Testis (tissue), 2 donors: ENCODE measurements at regions not wholly inside any gene's neighbourhood (a gene's known extent, or its start where the extent isn't known, plus 50 kb on each side); places are given as distances from the start of the nearest gene placed in this dataset.

Experiments
- POLR2A ChIP-seq: fragments of 450-650 bp; IDR thresholded peaks from one replicate; pipeline ENCODE4 v1.6.1; 2017; ENCODE audit warnings: antibody characterized with exemption, mild to moderate bottlenecking, moderate library complexity
- TF ChIP-seq, protein P1 (sequence below), 3 experiments: fragments of 450-650 bp in 2 of 3; fragments of 200-600 bp in 1 of 3; sonication (generic) in 1 of 3; IDR thresholded peaks; one replicate each; pipeline ENCODE4 v1.5.1; 2016 to 2019; ENCODE audit warnings: antibody characterized with exemption in 3 of 3, mild to moderate bottlenecking in 2 of 3, moderate library complexity in 1 of 3

DNA sequence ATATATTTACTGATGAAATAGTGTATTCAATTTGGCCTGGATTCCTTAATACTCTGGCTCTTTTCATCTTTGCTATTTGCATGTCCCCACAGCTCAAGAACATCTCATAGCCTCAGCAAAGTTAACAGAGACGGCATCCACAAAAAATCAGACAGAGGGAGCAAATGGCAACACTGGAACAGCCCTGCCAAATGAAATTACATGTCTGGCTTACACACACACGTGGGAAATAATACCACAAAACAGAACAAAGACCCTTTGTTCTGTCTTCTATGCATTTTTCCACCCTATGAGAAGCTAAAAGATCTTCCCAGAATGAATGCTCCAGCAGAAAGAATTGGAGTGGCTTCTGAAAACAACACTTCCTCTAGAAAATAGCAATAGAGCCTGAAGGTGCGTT lies 139.5 kb downstream of the ALOX5 start:
- TF ChIP-seq, protein P1, sequence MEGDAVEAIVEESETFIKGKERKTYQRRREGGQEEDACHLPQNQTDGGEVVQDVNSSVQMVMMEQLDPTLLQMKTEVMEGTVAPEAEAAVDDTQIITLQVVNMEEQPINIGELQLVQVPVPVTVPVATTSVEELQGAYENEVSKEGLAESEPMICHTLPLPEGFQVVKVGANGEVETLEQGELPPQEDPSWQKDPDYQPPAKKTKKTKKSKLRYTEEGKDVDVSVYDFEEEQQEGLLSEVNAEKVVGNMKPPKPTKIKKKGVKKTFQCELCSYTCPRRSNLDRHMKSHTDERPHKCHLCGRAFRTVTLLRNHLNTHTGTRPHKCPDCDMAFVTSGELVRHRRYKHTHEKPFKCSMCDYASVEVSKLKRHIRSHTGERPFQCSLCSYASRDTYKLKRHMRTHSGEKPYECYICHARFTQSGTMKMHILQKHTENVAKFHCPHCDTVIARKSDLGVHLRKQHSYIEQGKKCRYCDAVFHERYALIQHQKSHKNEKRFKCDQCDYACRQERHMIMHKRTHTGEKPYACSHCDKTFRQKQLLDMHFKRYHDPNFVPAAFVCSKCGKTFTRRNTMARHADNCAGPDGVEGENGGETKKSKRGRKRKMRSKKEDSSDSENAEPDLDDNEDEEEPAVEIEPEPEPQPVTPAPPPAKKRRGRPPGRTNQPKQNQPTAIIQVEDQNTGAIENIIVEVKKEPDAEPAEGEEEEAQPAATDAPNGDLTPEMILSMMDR (IDR thresholded peaks at IDR 0.05): no peak
- TF ChIP-seq POLR2A: no peak
